ENCODE measurements at regions not wholly inside any gene's neighbourhood (a gene's known extent, or its start where the extent isn't known, plus 50 kb on each side); places are given as distances from the start of the nearest gene placed in this dataset.

GRCh38 chr6:120960761-120961160 is 373.5 kb downstream of the TBC1D32 start:
- Histone ChIP-seq H3K27ac (no peak overlapping the region), H3K9me3 (no peaks in the 10 kb centered on the region), H3K4me3 (no peak overlapping the region), H3K27me3 (no peaks in the 10 kb centered on the region), H3K4me1 (no peaks in the 10 kb centered on the region), H3K36me3 (no peaks in the 10 kb centered on the region)
- TF ChIP-seq, protein P1, sequence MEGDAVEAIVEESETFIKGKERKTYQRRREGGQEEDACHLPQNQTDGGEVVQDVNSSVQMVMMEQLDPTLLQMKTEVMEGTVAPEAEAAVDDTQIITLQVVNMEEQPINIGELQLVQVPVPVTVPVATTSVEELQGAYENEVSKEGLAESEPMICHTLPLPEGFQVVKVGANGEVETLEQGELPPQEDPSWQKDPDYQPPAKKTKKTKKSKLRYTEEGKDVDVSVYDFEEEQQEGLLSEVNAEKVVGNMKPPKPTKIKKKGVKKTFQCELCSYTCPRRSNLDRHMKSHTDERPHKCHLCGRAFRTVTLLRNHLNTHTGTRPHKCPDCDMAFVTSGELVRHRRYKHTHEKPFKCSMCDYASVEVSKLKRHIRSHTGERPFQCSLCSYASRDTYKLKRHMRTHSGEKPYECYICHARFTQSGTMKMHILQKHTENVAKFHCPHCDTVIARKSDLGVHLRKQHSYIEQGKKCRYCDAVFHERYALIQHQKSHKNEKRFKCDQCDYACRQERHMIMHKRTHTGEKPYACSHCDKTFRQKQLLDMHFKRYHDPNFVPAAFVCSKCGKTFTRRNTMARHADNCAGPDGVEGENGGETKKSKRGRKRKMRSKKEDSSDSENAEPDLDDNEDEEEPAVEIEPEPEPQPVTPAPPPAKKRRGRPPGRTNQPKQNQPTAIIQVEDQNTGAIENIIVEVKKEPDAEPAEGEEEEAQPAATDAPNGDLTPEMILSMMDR (IDR thresholded peaks at IDR 0.05), result no peak
- intact Hi-C loops (cut with DNase I), result no loop called here
- no peak for DNase-seq
- ATAC-seq, result no peak

DNA sequence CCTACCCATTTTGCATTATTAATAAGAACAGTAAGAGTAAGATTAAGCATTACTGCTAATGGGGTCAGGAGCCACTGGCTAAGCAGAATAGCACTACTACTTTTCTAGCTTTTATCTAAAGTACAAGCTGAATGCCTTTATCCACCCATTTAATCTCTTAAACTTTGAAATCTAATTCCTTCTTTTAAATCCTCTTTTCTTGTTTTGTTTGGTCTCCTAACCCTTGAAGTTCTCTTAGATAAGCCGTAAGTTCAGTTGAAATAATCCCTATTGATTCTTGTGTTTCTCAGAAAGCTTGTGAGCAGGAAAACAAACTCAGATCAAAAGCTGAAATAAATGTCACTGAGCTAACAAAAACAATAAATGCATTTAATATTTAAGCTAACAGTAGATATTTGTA is 380.2 kb downstream of the TBC1D32 start:
- no peak for DNase-seq
- TF ChIP-seq, protein P1 (IDR thresholded peaks at IDR 0.05), result no peak
- Histone ChIP-seq H3K9me3 (no peaks in the 10 kb centered on the region), H3K36me3 (no peaks in the 10 kb centered on the region), H3K27me3 (no peaks in the 10 kb centered on the region), H3K27ac (no peak overlapping the region), H3K4me1 (no peaks in the 10 kb centered on the region), H3K4me3 (no peak overlapping the region)
- ATAC-seq, result no peak
- intact Hi-C loops (cut with DNase I), result no loop called here

DNA sequence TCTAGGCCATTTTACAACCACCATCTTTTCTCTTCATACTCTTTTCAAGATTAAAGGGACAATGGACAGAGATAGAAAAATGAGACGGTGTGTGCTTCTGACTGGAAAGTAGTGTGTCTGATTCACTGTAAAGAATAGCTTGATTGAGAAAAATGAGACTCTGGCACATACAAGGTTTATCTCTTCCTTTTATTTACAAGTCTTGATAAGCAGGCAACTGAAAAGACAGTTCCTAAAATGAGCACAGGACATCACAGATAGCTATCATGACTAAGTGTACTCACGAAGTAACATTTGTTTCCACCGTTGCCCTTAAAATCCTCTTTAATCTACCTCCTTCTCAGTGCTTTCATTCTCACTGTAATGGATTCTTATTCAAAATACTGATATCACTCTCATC is 383.0 kb downstream of the TBC1D32 start:
- no peaks in the 10 kb centered on the region for H3K27me3 ChIP-seq
- no peak overlapping the region for H3K4me3 ChIP-seq
- H3K9me3 ChIP-seq, result no peaks in the 10 kb centered on the region
- H3K27ac ChIP-seq, result no peak overlapping the region
- TF ChIP-seq, protein P1 (IDR thresholded peaks at IDR 0.05), result no peak
- no peaks in the 10 kb centered on the region for H3K36me3 ChIP-seq
- H3K4me1 ChIP-seq, result no peaks in the 10 kb centered on the region
- intact Hi-C loops (cut with DNase I), result no loop called here
- no peak for ATAC-seq
- no peak for DNase-seq

DNA sequence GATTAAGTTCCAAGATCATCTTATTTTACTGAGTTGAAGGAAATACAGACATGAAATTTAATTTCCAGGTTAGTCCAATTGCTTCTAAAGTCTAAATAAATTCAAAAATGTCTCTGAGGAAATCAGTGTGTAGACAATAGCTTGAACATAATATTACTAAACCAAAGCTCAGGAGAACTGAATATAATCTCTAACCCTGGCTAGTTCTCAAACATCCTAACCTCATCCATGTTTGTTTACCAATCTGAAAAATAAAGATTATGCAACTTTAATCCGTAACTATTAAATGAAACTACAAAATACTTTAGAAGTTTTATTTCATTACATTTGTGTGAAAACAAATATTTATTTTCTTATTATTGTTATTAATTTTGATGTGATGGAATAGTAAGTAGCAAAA is 387.2 kb downstream of the TBC1D32 start:
- TF ChIP-seq, protein P1 (IDR thresholded peaks at IDR 0.05), result no peak
- no peaks in the 10 kb centered on the region for H3K9me3 ChIP-seq
- intact Hi-C loops (cut with DNase I), result no loop called here
- no peak for ATAC-seq
- no peak overlapping the region for H3K4me3 ChIP-seq
- H3K27me3 ChIP-seq, result no peaks in the 10 kb centered on the region
- H3K27ac ChIP-seq, result no peak overlapping the region
- no peaks in the 10 kb centered on the region for H3K4me1 ChIP-seq
- DNase-seq, result no peak
- H3K36me3 ChIP-seq, result no peaks in the 10 kb centered on the region

DNA sequence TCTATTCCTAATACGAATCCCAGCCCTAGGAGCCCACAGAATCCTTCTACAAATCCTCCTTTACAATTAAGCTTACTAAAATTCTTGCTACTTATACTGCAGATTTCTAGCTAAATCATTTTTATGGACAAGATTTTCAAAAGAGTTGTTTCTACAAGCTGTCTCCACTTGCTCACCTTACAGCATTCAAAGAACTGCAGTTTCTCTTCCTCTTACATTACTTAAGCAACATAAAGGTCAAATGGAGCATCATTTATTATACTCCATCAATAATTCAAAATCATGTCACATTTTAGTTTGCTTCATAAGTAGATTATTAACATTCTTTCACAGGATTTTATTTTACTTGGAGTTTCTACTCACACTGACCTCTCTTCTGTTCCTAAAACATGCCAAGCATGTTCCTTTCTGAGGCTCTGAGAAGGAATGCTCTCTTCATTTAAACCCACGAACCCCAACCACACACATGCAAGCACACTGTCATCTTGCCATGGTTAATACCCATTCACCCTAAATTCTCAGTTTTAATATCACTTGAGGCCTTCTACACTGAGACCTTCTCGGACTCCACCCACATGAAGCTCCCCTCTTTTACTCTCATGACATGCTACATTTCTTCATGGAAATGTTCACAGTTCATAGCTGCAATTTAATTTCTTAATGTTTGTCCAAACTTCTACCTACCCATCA is 388.2 kb downstream of the TBC1D32 start:
- DNase-seq (no peak), ATAC-seq (no peak)
- no peaks in the 10 kb centered on the region for H3K27me3 ChIP-seq
- TF ChIP-seq, protein P1 (IDR thresholded peaks at IDR 0.05), result no peak
- H3K9me3 ChIP-seq, result no peaks in the 10 kb centered on the region
- intact Hi-C loops (cut with DNase I), result no loop called here
- H3K4me1 ChIP-seq, result no peaks in the 10 kb centered on the region
- H3K27ac ChIP-seq, result no peak overlapping the region
- no peak overlapping the region for H3K4me3 ChIP-seq
- no peaks in the 10 kb centered on the region for H3K36me3 ChIP-seq

Data from upper lobe of right lung (tissue), 1 donor.